Liver (tissue), 8 donors: ENCODE measurements at regions not wholly inside any gene's neighbourhood (a gene's known extent, or its start where the extent isn't known, plus 50 kb on each side); places are given as distances from the start of the nearest gene placed in this dataset.

Source experiments
- DNase-seq: peaks from one replicate; pipeline ENCODE4 v3.0.0-alpha.2; 2017; ENCODE audit warnings: low spot score
- H3K27ac ChIP-seq, 2 donors: one replicate each; pipeline ENCODE4 v1.7.0; 2013; ENCODE audit warnings: inconsistent platforms in 2 of 2, low read length in 2 of 2, control low read depth in 1 of 2, low read depth in 1 of 2, mild to moderate bottlenecking in 1 of 2
- H3K27me3 ChIP-seq, 4 donors: one replicate each; pipeline versions ENCODE4 v1.6.1 to v1.7.0; 2013; ENCODE audit warnings: low read length in 3 of 4, inconsistent platforms in 1 of 4, mild to moderate bottlenecking in 1 of 4, moderate library complexity in 1 of 4; ENCODE audit not compliant: control insufficient read depth in 4 of 4, insufficient read depth in 4 of 4
- H3K36me3 ChIP-seq, 4 donors: one replicate each; pipeline versions ENCODE4 v1.6.1 to v1.7.0; 2013; ENCODE audit warnings: low read length in 3 of 4, mild to moderate bottlenecking in 3 of 4, low read depth in 1 of 4, moderate library complexity in 1 of 4; ENCODE audit not compliant: control insufficient read depth in 4 of 4, insufficient read depth in 3 of 4
- H3K4me1 ChIP-seq, 4 donors: one replicate each; pipeline versions ENCODE4 v1.6.1 to v1.7.0; 2013; ENCODE audit warnings: low read length in 3 of 4, mild to moderate bottlenecking in 3 of 4, moderate library complexity in 1 of 4; ENCODE audit not compliant: control insufficient read depth in 4 of 4, insufficient read depth in 4 of 4
- H3K4me3 ChIP-seq, 3 donors: one replicate each; pipeline versions ENCODE4 v1.6.1 to v1.7.0; 2013; ENCODE audit warnings: low read length in 3 of 3, control low read depth in 1 of 3, low read depth in 1 of 3, mild to moderate bottlenecking in 1 of 3
- H3K9ac ChIP-seq, 2 donors: one replicate each; pipeline ENCODE4 v1.7.0; 2013; ENCODE audit warnings: low read length in 2 of 2, mild to moderate bottlenecking in 2 of 2, moderate library complexity in 2 of 2, control low read depth in 1 of 2, low read depth in 1 of 2
- H3K9me3 ChIP-seq, 4 donors: one replicate each; pipeline versions ENCODE4 v1.6.1 to v1.7.0; 2013; ENCODE audit warnings: low read length in 3 of 4; ENCODE audit not compliant: control insufficient read depth in 4 of 4
- CTCF ChIP-seq: fragments of 150-350 bp; IDR thresholded peaks from 2 replicates; pipeline ENCODE4 v1.5.1; 2017; ENCODE audit warnings: improper control_type of control experiment, low read depth, low read length; ENCODE audit not compliant: missing input control
- FOXA1 ChIP-seq: IDR thresholded peaks from 2 replicates; pipeline ENCODE4 v1.6.1; 2016; ENCODE audit warnings: antibody characterized with exemption
- GABPA ChIP-seq, 2 donors: IDR thresholded peaks in 1 of 2; conservative IDR thresholded peaks in 1 of 2; 2 replicates each; pipeline ENCODE4 v1.6.1; 2016; ENCODE audit warnings: antibody characterized with exemption in 2 of 2, mild to moderate bottlenecking in 1 of 2, moderate library complexity in 1 of 2
- HNF4A ChIP-seq, 2 donors: conservative IDR thresholded peaks; 2 replicates each; pipeline ENCODE4 v1.6.1; 2016; ENCODE audit warnings: antibody characterized with exemption in 2 of 2, mild to moderate bottlenecking in 2 of 2
- NR2F2 ChIP-seq: IDR thresholded peaks from 2 replicates; pipeline ENCODE4 v1.6.1; 2016; ENCODE audit warnings: antibody characterized with exemption
- RAD21 ChIP-seq, 2 donors: IDR thresholded peaks; 2 replicates each; pipeline ENCODE4 v1.6.1; 2016; ENCODE audit warnings: antibody characterized with exemption in 2 of 2, mild to moderate bottlenecking in 2 of 2
- TAF1 ChIP-seq: conservative IDR thresholded peaks from 2 replicates; pipeline ENCODE4 v1.6.1; 2016; ENCODE audit warnings: antibody characterized with exemption, mild to moderate bottlenecking
- YY1 ChIP-seq: IDR thresholded peaks from 2 replicates; pipeline ENCODE4 v1.6.1; 2016; ENCODE audit warnings: antibody characterized with exemption, mild to moderate bottlenecking
- WGBS: extraction: QIAGEN DNeasy Blood & Tissue Kit; methylation state at CpG from one replicate; pipeline ENCODE4 v1.1.7; 2013; 5-methylcytosine and 5-hydroxymethylcytosine counted together
- TF ChIP-seq, protein P1 (sequence below): IDR thresholded peaks from 2 replicates; pipeline ENCODE4 v1.6.1; 2016; ENCODE audit warnings: antibody characterized with exemption
- TF ChIP-seq, protein P2 (sequence below): IDR thresholded peaks from 2 replicates; pipeline ENCODE4 v1.6.1; 2016; ENCODE audit warnings: antibody characterized with exemption, mild to moderate bottlenecking
- TF ChIP-seq, protein P3 (sequence below): IDR thresholded peaks from 2 replicates; pipeline ENCODE4 v1.6.1; 2016; ENCODE audit warnings: antibody characterized with exemption
- donor health status: healthy.
- donor health status: healthy.
- donor health status: healthy.
- donor health status: healthy.
- donor health status: healthy.

DNA sequence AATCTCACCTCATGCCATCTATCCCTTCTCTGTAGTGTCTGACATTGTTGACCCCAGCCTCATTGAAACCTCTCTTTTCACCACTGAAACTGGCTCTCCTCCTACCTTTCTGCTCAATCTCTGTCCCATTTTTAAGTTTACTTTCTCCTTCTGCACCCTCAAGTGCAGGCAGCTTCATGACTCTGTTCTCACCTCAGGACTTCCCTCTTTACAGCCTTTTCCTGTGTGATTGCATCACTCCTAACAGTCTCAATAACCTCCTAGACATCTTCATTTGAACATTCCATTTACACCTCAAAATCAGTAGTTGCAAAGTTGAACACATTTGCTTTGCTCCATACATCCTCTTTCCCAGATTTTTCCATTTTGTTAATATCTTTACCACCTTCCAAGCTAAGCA is 172.1 kb downstream of the RASEF start:
- Histone ChIP-seq H3K9ac (no peak overlapping the region), H3K27me3 (peaks cover 0 to 2% (median under 1%) of the 10 kb centered on the region in 4 donors), H3K27ac (no peak overlapping the region), H3K4me3 (no peak overlapping the region), H3K36me3 (no peaks in the 10 kb centered on the region), H3K9me3 (no peaks in the 10 kb centered on the region), H3K4me1 (no peaks in the 10 kb centered on the region)
- no peak for DNase-seq
- no peak for TF ChIP-seq GABPA (IDR thresholded peaks at IDR 0.05 in 1 of 2, conservative IDR thresholded peaks at IDR 0.05 in 1 of 2)
- TF ChIP-seq, protein P1, sequence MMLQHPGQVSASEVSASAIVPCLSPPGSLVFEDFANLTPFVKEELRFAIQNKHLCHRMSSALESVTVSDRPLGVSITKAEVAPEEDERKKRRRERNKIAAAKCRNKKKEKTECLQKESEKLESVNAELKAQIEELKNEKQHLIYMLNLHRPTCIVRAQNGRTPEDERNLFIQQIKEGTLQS, result no peak
- no peak for TF ChIP-seq NR2F2
- no peak for TF ChIP-seq HNF4A (conservative IDR thresholded peaks at IDR 0.05)
- TF ChIP-seq, protein P2, sequence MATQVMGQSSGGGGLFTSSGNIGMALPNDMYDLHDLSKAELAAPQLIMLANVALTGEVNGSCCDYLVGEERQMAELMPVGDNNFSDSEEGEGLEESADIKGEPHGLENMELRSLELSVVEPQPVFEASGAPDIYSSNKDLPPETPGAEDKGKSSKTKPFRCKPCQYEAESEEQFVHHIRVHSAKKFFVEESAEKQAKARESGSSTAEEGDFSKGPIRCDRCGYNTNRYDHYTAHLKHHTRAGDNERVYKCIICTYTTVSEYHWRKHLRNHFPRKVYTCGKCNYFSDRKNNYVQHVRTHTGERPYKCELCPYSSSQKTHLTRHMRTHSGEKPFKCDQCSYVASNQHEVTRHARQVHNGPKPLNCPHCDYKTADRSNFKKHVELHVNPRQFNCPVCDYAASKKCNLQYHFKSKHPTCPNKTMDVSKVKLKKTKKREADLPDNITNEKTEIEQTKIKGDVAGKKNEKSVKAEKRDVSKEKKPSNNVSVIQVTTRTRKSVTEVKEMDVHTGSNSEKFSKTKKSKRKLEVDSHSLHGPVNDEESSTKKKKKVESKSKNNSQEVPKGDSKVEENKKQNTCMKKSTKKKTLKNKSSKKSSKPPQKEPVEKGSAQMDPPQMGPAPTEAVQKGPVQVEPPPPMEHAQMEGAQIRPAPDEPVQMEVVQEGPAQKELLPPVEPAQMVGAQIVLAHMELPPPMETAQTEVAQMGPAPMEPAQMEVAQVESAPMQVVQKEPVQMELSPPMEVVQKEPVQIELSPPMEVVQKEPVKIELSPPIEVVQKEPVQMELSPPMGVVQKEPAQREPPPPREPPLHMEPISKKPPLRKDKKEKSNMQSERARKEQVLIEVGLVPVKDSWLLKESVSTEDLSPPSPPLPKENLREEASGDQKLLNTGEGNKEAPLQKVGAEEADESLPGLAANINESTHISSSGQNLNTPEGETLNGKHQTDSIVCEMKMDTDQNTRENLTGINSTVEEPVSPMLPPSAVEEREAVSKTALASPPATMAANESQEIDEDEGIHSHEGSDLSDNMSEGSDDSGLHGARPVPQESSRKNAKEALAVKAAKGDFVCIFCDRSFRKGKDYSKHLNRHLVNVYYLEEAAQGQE, result no peak
- TF ChIP-seq TAF1, result no peak
- TF ChIP-seq YY1, result no peak
- no peak for TF ChIP-seq CTCF
- TF ChIP-seq RAD21 (IDR thresholded peaks at IDR 0.05), result no peak

DNA sequence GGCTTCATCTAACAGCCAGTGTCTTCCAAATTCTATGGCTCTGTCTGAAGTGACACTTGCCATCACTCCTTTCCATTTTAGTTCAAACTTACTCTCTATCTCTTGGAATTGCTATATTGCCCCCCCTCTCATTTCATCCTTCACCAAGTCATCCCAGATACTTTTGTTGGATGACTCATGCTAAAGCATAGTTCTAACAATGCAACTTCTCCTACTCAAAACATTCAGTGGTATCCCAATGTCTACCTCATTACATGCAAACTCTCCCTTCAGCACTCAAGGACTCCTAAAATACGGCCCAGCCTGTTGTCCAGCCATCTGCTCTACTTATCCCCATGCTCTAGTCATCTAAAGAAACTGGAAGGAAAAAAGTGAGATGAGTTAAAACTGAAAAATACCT is 171.6 kb downstream of the RASEF start:
- Histone ChIP-seq H3K27ac (no peak overlapping the region), H3K36me3 (no peaks in the 10 kb centered on the region), H3K9ac (no peak overlapping the region), H3K27me3 (peaks cover 0 to 2% (median under 1%) of the 10 kb centered on the region in 4 donors), H3K4me3 (no peak overlapping the region), H3K4me1 (no peaks in the 10 kb centered on the region), H3K9me3 (no peaks in the 10 kb centered on the region)
- 56% methylated on average over 1 of the region's 1 CpG for WGBS
- no peak for TF ChIP-seq FOXA1
- TF ChIP-seq, protein P3, sequence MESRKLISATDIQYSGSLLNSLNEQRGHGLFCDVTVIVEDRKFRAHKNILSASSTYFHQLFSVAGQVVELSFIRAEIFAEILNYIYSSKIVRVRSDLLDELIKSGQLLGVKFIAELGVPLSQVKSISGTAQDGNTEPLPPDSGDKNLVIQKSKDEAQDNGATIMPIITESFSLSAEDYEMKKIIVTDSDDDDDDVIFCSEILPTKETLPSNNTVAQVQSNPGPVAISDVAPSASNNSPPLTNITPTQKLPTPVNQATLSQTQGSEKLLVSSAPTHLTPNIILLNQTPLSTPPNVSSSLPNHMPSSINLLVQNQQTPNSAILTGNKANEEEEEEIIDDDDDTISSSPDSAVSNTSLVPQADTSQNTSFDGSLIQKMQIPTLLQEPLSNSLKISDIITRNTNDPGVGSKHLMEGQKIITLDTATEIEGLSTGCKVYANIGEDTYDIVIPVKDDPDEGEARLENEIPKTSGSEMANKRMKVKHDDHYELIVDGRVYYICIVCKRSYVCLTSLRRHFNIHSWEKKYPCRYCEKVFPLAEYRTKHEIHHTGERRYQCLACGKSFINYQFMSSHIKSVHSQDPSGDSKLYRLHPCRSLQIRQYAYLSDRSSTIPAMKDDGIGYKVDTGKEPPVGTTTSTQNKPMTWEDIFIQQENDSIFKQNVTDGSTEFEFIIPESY, result no peak
- no peak for DNase-seq
